Keratinocyte (primary cell): ENCODE measurements at regions not wholly inside any gene's neighbourhood (a gene's known extent, or its start where the extent isn't known, plus 50 kb on each side); places are given as distances from the start of the nearest gene placed in this dataset.

Source experiments
- CTCF ChIP-seq, 3 experiments: IDR thresholded peaks in 1 of 3; conservative IDR thresholded peaks in 1 of 3; optimal IDR thresholded peaks in 1 of 3; 2 replicates in 2 of 3; 3 replicates in 1 of 3; pipeline versions ENCODE3 to v1.5.1; 2011; ENCODE audit warnings: low read length in 3 of 3, mild to moderate bottlenecking in 3 of 3, moderate library complexity in 2 of 3, control low read depth in 1 of 3, inconsistent platforms in 1 of 3; ENCODE audit not compliant: insufficient read depth in 2 of 3; ENCODE audit errors: extremely low read depth in 1 of 3
- EZH2 ChIP-seq: IDR thresholded peaks from one replicate; pipeline ENCODE4 v1.6.1; 2012; ENCODE audit warnings: inconsistent platforms, mild to moderate bottlenecking, low read length, moderate library complexity

GRCh38 chr13:54901316-54901715 is 1872.7 kb downstream of the OLFM4 start:
- TF ChIP-seq CTCF (optimal IDR thresholded peaks at IDR 0.05 in 1 of 3, IDR thresholded peaks at IDR 0.05 in 1 of 3, conservative IDR thresholded peaks at IDR 0.05 in 1 of 3; ENCODE audit: extremely low read depth in 1 of 3, insufficient read depth in 2 of 3, low read length in 3 of 3), result no peak
- TF ChIP-seq EZH2, result no peak
